BE2C (cell line): ENCODE measurements at regions not wholly inside any gene's neighbourhood (a gene's known extent, or its start where the extent isn't known, plus 50 kb on each side); places are given as distances from the start of the nearest gene placed in this dataset.

Experiments used
- DNase-seq: peaks from one replicate; pipeline ENCODE4 v3.0.0-alpha.2; 2020
- H3K27me3 ChIP-seq: fragments of 250-450 bp; sonication (Bioruptor Pico); 2 replicates; pipeline ENCODE4 v1.5.1; 2020; ENCODE audit warnings: mild to moderate bottlenecking
- H3K36me3 ChIP-seq: fragments of 250-450 bp; sonication (Bioruptor Pico); 2 replicates; pipeline ENCODE4 v1.5.1; 2020; ENCODE audit warnings: mild to moderate bottlenecking
- H3K4me1 ChIP-seq: fragments of 250-450 bp; sonication (Bioruptor Pico); 2 replicates; pipeline ENCODE4 v1.5.1; 2020
- H3K4me3 ChIP-seq: 2 replicates; pipeline ENCODE4 v1.5.1; 2011; ENCODE audit warnings: low read depth, low read length
- H3K9me3 ChIP-seq: fragments of 250-450 bp; sonication (Bioruptor Pico); 2 replicates; pipeline ENCODE4 v1.5.1; 2020
- CTCF ChIP-seq: IDR thresholded peaks from 2 replicates; pipeline ENCODE4 v1.5.1; 2012; ENCODE audit warnings: mild to moderate bottlenecking, low read depth, low read length

GRCh38 chr14:81868172-81868571 is 334.5 kb upstream of the SEL1L start:
- no peaks in the 10 kb centered on the region for H3K36me3 ChIP-seq
- H3K4me1 ChIP-seq: no peaks in the 10 kb centered on the region
- no peaks in the 10 kb centered on the region for H3K27me3 ChIP-seq
- H3K4me3 ChIP-seq: no peak overlapping the region
- no peak for DNase-seq
- TF ChIP-seq CTCF: peak; percentile 11; the same call in 1 of the 2 replicates
- H3K9me3 ChIP-seq: no peaks in the 10 kb centered on the region

- no peak for TF ChIP-seq CTCF
- no peaks in the 10 kb centered on the region for H3K4me1 ChIP-seq
Measured at GRCh38 chr14:81871706-81872105, 338.1 kb upstream of the SEL1L start.

GRCh38 chr14:81884382-81884781 is 350.7 kb upstream of the SEL1L start:
- TF ChIP-seq CTCF: no peak
- Histone ChIP-seq H3K4me1 (no peaks in the 10 kb centered on the region), H3K36me3 (no peaks in the 10 kb centered on the region), H3K9me3 (no peaks in the 10 kb centered on the region), H3K27me3 (no peaks in the 10 kb centered on the region), H3K4me3 (no peak overlapping the region)
- no peak for DNase-seq

More at GRCh38 chr14:81871706-81872105, 338.1 kb upstream of the SEL1L start:
- Histone ChIP-seq H3K9me3 (no peaks in the 10 kb centered on the region), H3K36me3 (no peaks in the 10 kb centered on the region), H3K27me3 (no peaks in the 10 kb centered on the region), H3K4me3 (no peak overlapping the region)
- no peak for DNase-seq

GRCh38 chr14:81886588-81886987 is 352.9 kb upstream of the SEL1L start:
- Histone ChIP-seq H3K4me1 (no peaks in the 10 kb centered on the region), H3K4me3 (no peak overlapping the region), H3K27me3 (no peaks in the 10 kb centered on the region), H3K36me3 (no peaks in the 10 kb centered on the region), H3K9me3 (no peaks in the 10 kb centered on the region)
- no peak for DNase-seq
- TF ChIP-seq CTCF: no peak

GRCh38 chr14:81889529-81889928 is 355.9 kb upstream of the SEL1L start:
- Histone ChIP-seq H3K4me3 (no peak overlapping the region), H3K9me3 (no peaks in the 10 kb centered on the region), H3K27me3 (no peaks in the 10 kb centered on the region), H3K4me1 (no peaks in the 10 kb centered on the region), H3K36me3 (no peaks in the 10 kb centered on the region)
- no peak for DNase-seq
- no peak for TF ChIP-seq CTCF

- no peaks in the 10 kb centered on the region for H3K9me3 ChIP-seq
- no peak for TF ChIP-seq CTCF
Measured at GRCh38 chr14:81890020-81890419, 356.4 kb upstream of the SEL1L start.

More at GRCh38 chr14:81890020-81890419, 356.4 kb upstream of the SEL1L start:
- H3K4me3 ChIP-seq: no peak overlapping the region
- no peak for DNase-seq
- H3K4me1 ChIP-seq: no peaks in the 10 kb centered on the region
- H3K36me3 ChIP-seq: no peaks in the 10 kb centered on the region
- no peaks in the 10 kb centered on the region for H3K27me3 ChIP-seq
